HG02840 (cell line): ENCODE measurements at regions not wholly inside any gene's neighbourhood (a gene's known extent, or its start where the extent isn't known, plus 50 kb on each side); places are given as distances from the start of the nearest gene placed in this dataset.
"Not testable (repeated sequence)": the region's sequence is repeated elsewhere in the genome, so short reads cannot be mapped to it uniquely, and the experiment has no call there.

Experiments used
- ATAC-seq: cut with Tn5 transposase; IDR thresholded peaks from one replicate; pipeline ENCODE4 v1.9.1; 2021; ENCODE audit warnings: mild to moderate bottlenecking, moderate library complexity, moderate number of reproducible peaks; ENCODE audit not compliant: unreplicated experiment, low FRiP score

DNA sequence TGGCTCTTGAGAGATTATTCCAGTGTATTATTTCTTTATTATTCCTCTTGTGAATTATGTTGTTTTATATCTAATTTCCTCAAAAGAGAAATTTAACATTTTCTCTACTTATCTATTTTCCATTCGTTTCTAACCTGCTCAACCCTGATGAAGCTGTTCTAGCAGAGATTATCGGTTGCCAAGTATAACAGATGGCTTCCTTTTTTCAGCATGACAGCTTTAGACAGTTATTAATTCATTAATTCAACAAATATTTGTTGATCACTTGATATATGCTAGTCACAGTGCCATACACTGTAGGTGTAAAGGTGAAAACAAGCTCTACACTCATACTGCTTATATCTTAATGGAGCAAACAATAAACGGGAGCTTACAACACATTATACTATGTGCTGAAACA, 137.9 kb upstream of the UBE2E3 start:
- no peak for ATAC-seq

DNA sequence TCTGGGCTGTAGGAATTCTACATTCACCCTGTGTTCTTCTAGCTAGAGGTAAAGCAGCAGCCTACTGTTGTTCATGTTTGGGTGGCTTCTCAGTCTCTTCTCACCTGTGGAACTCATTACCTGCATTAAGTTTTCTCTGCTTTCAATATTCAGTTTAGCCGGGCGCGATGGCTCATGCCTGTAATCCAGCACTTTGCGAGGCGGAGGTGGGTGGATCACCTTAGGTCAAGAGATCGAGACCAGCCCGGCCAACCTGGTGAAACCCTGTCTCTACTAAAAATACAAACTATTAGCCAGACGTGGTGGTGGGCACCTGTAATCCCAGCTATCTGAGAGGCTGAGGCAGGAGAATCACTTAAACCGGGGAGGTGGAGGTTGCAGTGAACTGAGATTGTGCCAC, 139.8 kb upstream of the UBE2E3 start:
- ATAC-seq: no peak

DNA sequence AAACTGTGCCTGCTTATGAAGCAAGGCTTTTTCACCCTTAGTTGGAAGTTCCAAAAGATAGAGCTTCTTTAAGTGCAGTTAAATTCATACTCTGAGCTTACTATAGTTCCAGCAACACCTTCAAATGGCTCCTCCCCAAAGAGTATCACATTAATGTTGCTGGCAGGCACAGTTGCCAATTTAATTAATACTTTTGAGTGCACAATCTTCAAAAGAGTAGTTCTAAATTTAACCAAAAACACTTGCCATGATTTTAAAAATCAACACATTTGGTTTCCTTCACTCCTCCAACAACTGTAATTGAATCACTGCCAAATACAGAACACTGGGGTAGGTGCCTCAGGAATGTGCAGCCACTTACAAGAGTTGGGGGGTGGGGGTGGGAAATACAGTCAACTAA, 150.6 kb upstream of the UBE2E3 start:
- ATAC-seq: no peak

- ATAC-seq: no peak
Measured at GRCh38 chr2:180829261-180829660, 151.1 kb upstream of the UBE2E3 start.

DNA sequence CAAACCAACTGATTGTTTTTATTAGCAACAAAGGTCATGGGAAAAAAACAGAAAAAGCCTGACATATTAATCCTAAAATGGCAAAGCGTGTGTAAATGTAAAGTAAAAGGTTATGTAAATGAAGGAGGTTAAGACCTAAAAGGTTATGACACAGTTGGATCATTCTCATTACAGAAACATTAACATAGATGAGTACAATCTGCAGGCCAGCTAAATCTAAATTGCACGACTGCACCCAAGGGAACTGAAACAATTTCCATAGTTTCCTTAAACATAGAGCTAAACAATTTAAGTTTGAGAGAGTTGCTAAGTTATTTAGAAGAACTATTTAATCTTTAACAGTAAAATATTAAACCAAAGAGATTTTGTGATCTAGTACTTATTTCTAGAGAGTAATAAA, 151.6 kb upstream of the UBE2E3 start:
- ATAC-seq: no peak

- ATAC-seq: no peak
Measured at GRCh38 chr2:180823546-180824141, 156.8 kb upstream of the UBE2E3 start.

DNA sequence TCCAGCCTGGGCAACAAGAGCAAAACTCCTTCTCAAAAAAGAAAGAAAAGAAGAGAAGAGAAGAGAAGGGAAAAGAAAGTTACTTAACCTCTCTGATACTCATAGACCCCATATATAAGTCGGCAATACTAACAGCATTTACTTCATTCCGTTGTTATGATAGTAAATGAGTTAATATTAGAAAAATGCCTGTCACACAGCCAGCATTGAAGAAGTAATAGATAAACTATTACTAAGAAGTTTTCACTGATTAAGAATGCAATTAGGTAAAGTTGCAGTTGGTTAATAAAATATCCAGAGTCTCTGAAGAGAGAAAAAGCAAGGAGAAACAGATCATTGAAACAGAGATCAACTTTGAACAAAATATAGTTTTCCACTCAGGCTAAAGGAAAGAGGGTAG, 161.3 kb upstream of the UBE2E3 start:
- no peak for ATAC-seq

- ATAC-seq: not testable (repeated sequence)
Measured at GRCh38 chr2:180818700-180819099, 161.7 kb upstream of the UBE2E3 start.

DNA sequence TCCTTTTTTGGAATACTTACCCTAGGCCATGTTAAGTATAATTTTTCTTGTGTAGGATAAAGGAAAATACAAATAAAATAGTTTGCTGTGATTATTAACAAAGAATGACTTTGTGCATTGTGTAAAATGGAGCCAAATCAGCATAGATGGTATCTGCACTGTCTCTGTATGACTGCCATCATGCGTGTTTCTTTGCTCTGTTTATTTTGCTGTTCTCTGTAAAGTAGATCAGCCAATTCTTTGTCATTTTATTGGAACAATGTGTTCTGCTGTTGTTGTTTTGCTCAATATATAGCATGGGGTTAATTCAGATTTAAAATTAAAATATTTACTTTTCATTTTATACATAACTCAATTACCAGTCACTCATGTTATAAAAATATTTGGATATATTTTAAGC, 181.3 kb upstream of the UBE2E3 start:
- ATAC-seq: no peak

GRCh38 chr2:180790891-180791290, 189.5 kb upstream of the UBE2E3 start:
- ATAC-seq: no peak

DNA sequence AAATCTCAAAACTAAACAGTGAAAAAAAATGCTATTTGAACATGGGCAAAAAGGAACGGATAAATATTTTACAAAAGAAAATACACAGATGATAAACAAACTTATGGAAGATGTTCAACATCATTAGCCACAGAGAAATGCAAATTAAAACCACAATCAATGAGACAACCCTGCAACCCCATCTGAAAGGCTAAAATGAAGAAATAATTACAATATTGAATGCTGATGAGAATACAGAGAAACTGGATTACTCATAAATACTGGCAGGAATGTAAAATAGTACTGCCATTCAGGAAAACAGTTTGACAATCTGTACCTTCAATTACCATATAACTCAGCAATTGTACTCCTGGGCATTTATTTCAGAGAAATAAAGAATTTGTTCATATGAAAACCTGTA, 193.1 kb upstream of the UBE2E3 start:
- no peak for ATAC-seq

- ATAC-seq: no peak
Measured at GRCh38 chr2:180781276-180781675, 199.1 kb upstream of the UBE2E3 start.

GRCh38 chr2:180778291-180778690, 202.1 kb upstream of the UBE2E3 start:
- no peak for ATAC-seq

- no peak for ATAC-seq
Measured at GRCh38 chr2:180776921-180777320, 203.5 kb upstream of the UBE2E3 start.

DNA sequence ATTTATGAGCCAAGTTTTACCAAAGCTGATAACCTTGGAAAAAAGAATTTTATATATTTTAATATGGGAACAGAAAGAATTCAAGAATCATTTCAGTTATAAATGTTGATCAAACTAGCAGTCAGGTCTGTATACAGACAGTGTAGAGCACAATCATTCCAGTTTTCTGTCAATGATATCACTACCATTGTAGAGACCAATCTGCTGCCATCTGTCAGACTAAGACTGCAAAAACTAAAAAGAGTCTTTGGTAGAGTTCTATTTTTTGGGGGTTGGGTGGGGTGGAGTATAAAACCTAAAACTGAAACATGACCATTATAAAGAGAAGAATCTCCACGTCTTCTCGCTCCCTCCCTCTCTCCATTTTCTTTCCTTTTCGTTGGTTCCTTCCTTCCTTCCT, 204.7 kb upstream of the UBE2E3 start:
- ATAC-seq: no peak

GRCh38 chr2:180765316-180765715, 215.1 kb upstream of the UBE2E3 start:
- ATAC-seq: not testable (repeated sequence)

DNA sequence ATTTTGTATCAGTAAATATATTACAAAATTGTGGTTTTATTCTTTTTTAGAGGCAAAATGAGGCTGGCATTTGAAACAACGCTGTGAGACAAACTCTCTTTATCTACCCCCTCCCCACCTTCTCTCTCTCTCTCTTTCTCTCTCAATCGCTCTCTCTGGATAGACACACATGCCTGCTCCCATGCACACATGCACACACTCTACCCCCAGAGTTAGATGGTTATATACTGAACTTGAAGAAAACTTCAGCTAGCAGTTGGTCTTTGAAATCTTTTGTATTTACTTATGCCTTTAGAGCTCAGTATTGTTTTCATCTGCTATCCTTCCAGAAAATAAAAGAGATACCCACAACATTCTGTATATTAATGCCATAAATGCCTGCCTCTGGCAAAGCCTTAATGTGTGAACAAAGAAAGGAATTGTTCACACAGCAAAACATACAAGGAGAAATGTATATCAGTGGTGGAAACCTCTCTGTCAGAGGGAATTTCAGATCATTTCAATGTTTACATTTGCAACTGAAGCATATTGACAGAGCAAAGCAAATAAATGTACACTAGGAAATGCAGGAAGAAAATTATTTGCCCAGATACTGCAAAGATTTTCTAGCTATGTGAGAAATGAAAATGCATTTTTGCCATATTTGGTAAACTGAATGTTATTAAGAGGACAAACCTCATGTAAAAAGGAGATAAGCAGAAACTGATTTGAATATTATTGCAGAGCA, 217.0 kb upstream of the UBE2E3 start:
- no peak for ATAC-seq

- ATAC-seq: no peak
Measured at GRCh38 chr2:180761224-180761623, 219.2 kb upstream of the UBE2E3 start.

DNA sequence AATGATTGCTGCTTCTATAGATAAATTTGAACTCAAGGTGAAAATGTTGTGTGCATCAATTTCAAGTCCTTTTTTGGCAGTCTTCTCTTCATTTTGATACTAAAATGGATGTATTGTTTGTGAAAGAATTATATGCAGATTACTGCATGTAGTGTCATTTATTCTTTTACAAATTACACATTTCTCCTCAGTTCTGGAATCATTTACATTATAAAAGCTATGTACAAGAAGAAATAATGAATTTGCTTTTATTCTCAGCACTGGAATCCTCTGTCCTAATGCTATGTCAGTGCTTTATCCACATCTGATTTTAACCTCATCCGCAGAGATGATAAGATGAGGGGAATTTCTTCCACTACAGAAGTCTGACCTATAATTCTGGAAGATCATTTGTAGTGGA, 220.8 kb upstream of the UBE2E3 start:
- no peak for ATAC-seq

DNA sequence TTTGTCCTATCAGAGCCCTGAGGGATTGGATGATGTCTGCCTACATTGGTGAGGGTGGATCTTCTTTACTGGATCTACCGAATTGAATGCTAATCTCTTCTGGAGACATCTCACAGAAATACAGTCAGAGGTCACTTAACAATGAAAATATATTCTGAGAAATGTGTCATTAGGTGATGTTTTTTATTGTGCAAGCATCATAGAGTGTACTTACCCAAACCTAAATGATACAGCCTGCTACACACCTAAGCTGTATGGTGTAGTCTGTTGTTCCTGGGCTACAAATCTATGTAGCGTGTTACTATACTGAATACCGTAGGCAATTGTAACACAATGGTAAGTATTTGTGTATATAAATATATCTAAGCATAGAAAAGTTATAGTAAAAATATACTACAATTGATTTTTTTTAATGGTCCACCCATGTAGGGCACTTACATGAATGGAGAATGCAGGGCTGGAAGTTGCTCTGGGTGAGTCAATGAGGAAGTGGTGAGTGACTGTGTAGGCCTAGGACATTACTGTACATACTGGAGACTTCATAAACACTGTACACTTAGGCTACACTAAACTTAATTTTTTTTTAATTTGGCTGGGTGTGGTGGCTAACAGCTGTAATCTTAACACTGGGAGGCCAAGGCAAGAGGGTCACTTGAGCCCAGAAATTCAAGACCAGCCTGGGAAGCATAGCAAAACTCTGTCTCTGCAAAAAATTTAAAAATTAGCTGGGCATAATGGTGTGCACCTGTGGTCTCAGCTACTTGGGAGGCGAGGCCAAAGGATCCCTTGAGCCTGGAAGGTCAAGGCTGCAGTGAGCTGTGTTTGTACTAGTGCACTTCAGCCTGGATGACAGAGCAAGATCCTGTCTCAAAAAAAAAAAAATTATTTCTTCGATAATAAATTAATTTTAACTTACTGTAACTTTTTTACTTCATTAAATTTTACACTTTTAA, 226.3 kb upstream of the UBE2E3 start:
- no peak for ATAC-seq

GRCh38 chr2:180751306-180751920, 229.0 kb upstream of the UBE2E3 start:
- ATAC-seq: no peak
